Rectal smooth muscle tissue (tissue), 1 donor: ENCODE measurements at regions not wholly inside any gene's neighbourhood (a gene's known extent, or its start where the extent isn't known, plus 50 kb on each side); places are given as distances from the start of the nearest gene placed in this dataset.

Source experiments
- H3K27ac ChIP-seq: one replicate; pipeline ENCODE4 v1.7.0; 2013; ENCODE audit warnings: low read depth, low read length, inconsistent platforms
- H3K27me3 ChIP-seq: one replicate; pipeline ENCODE4 v1.7.0; 2013; ENCODE audit warnings: low read length; ENCODE audit not compliant: control insufficient read depth, insufficient read depth
- H3K36me3 ChIP-seq: one replicate; pipeline ENCODE4 v1.7.0; 2013; ENCODE audit warnings: low read length; ENCODE audit not compliant: control insufficient read depth, insufficient read depth
- H3K4me1 ChIP-seq: one replicate; pipeline ENCODE4 v1.7.0; 2013; ENCODE audit warnings: low read length; ENCODE audit not compliant: control insufficient read depth, insufficient read depth
- H3K4me3 ChIP-seq: one replicate; pipeline ENCODE4 v1.7.0; 2013; ENCODE audit warnings: low read length
- H3K9ac ChIP-seq: one replicate; pipeline ENCODE4 v1.7.0; 2013; ENCODE audit warnings: low read length

- H3K9ac ChIP-seq, result no peak overlapping the region
These were observed 328.9 kb downstream of the NUF2 start for GRCh38 chr1:163650624-163651023.

GRCh38 chr1:163652441-163652840, 330.7 kb downstream of the NUF2 start:
- no peak overlapping the region for H3K9ac ChIP-seq
- H3K27ac ChIP-seq, result no peak overlapping the region
- no peak overlapping the region for H3K4me3 ChIP-seq
- H3K4me1 ChIP-seq, result peaks cover 4% of the 10 kb centered on the region
- no peaks in the 10 kb centered on the region for H3K27me3 ChIP-seq
- H3K36me3 ChIP-seq, result no peaks in the 10 kb centered on the region

More at GRCh38 chr1:163650624-163651023, 328.9 kb downstream of the NUF2 start:
- Histone ChIP-seq H3K4me3 (no peak overlapping the region), H3K27ac (no peak overlapping the region), H3K27me3 (no peaks in the 10 kb centered on the region), H3K4me1 (no peaks in the 10 kb centered on the region), H3K36me3 (no peaks in the 10 kb centered on the region)

GRCh38 chr1:163655565-163655964, 333.8 kb downstream of the NUF2 start:
- H3K9ac ChIP-seq, result no peak overlapping the region
- H3K4me1 ChIP-seq, result peaks cover 4% of the 10 kb centered on the region
- no peak overlapping the region for H3K4me3 ChIP-seq
- no peaks in the 10 kb centered on the region for H3K27me3 ChIP-seq
- H3K36me3 ChIP-seq, result no peaks in the 10 kb centered on the region
- H3K27ac ChIP-seq, result no peak overlapping the region

- H3K27me3 ChIP-seq, result no peaks in the 10 kb centered on the region
- no peak overlapping the region for H3K27ac ChIP-seq
- H3K4me3 ChIP-seq, result no peak overlapping the region
- H3K9ac ChIP-seq, result no peak overlapping the region
- H3K36me3 ChIP-seq, result no peaks in the 10 kb centered on the region
- peaks cover 4% of the 10 kb centered on the region for H3K4me1 ChIP-seq
These were observed 334.5 kb downstream of the NUF2 start for GRCh38 chr1:163656095-163656759.

GRCh38 chr1:163657719-163658118, 336.0 kb downstream of the NUF2 start:
- no peaks in the 10 kb centered on the region for H3K36me3 ChIP-seq
- H3K27me3 ChIP-seq, result no peaks in the 10 kb centered on the region
- peaks cover 4% of the 10 kb centered on the region for H3K4me1 ChIP-seq
- no peak overlapping the region for H3K9ac ChIP-seq
- H3K4me3 ChIP-seq, result no peak overlapping the region
- H3K27ac ChIP-seq, result no peak overlapping the region

GRCh38 chr1:163661391-163661790, 339.6 kb downstream of the NUF2 start:
- H3K4me3 ChIP-seq, result no peak overlapping the region
- no peaks in the 10 kb centered on the region for H3K4me1 ChIP-seq
- no peak overlapping the region for H3K9ac ChIP-seq
- H3K27me3 ChIP-seq, result no peaks in the 10 kb centered on the region
- no peaks in the 10 kb centered on the region for H3K36me3 ChIP-seq
- H3K27ac ChIP-seq, result no peak overlapping the region

GRCh38 chr1:163664671-163665335, 343.0 kb downstream of the NUF2 start:
- H3K4me3 ChIP-seq, result no peak overlapping the region
- H3K27me3 ChIP-seq, result no peaks in the 10 kb centered on the region
- no peak overlapping the region for H3K9ac ChIP-seq
- H3K4me1 ChIP-seq, result no peaks in the 10 kb centered on the region
- H3K27ac ChIP-seq, result no peak overlapping the region
- no peaks in the 10 kb centered on the region for H3K36me3 ChIP-seq

GRCh38 chr1:163668472-163668871, 346.7 kb downstream of the NUF2 start:
- Histone ChIP-seq H3K4me1 (no peaks in the 10 kb centered on the region), H3K36me3 (no peaks in the 10 kb centered on the region), H3K27ac (no peak overlapping the region), H3K27me3 (no peaks in the 10 kb centered on the region), H3K4me3 (no peak overlapping the region), H3K9ac (no peak overlapping the region)

- no peak overlapping the region for H3K27ac ChIP-seq
- H3K4me3 ChIP-seq, result no peak overlapping the region
- peaks cover 3% of the 10 kb centered on the region for H3K4me1 ChIP-seq
These were observed 349.4 kb downstream of the NUF2 start for GRCh38 chr1:163670989-163671757.

GRCh38 chr1:163672976-163673758, 351.4 kb downstream of the NUF2 start:
- peaks cover 3% of the 10 kb centered on the region for H3K4me1 ChIP-seq
- H3K36me3 ChIP-seq, result no peaks in the 10 kb centered on the region
- no peaks in the 10 kb centered on the region for H3K27me3 ChIP-seq
- no peak overlapping the region for H3K27ac ChIP-seq
- H3K9ac ChIP-seq, result no peak overlapping the region
- no peak overlapping the region for H3K4me3 ChIP-seq

More at GRCh38 chr1:163670989-163671757, 349.4 kb downstream of the NUF2 start:
- H3K9ac ChIP-seq, result no peak overlapping the region
- no peaks in the 10 kb centered on the region for H3K27me3 ChIP-seq
- no peaks in the 10 kb centered on the region for H3K36me3 ChIP-seq

GRCh38 chr1:163673759-163674151, 352.0 kb downstream of the NUF2 start:
- H3K27ac ChIP-seq, result no peak overlapping the region
- H3K36me3 ChIP-seq, result no peaks in the 10 kb centered on the region
- no peak overlapping the region for H3K4me3 ChIP-seq
- H3K4me1 ChIP-seq, result peaks cover 3% of the 10 kb centered on the region
- H3K27me3 ChIP-seq, result no peaks in the 10 kb centered on the region
- H3K9ac ChIP-seq, result no peak overlapping the region

GRCh38 chr1:163674236-163674635, 352.5 kb downstream of the NUF2 start:
- Histone ChIP-seq H3K27me3 (no peaks in the 10 kb centered on the region), H3K27ac (no peak overlapping the region), H3K4me3 (no peak overlapping the region), H3K4me1 (peaks cover 3% of the 10 kb centered on the region), H3K36me3 (no peaks in the 10 kb centered on the region), H3K9ac (no peak overlapping the region)
